Trophoblast cell (in vitro differentiated cells and primary cell): ENCODE measurements at regions not wholly inside any gene's neighbourhood (a gene's known extent, or its start where the extent isn't known, plus 50 kb on each side); places are given as distances from the start of the nearest gene placed in this dataset.

Experiments
- DNase-seq, 2 donors: peaks; one replicate each; pipeline ENCODE4 v3.0.0-alpha.2; 2016
- H2AFZ ChIP-seq: 2 replicates; pipeline ENCODE4 v1.6.1; 2013; ENCODE audit warnings: low read length, moderate library complexity, mild to moderate bottlenecking; ENCODE audit not compliant: insufficient read depth, poor library complexity
- H2AK5ac ChIP-seq: 2 replicates; pipeline ENCODE4 v1.6.1; 2013; ENCODE audit warnings: mild to moderate bottlenecking, low read length
- H2BK120ac ChIP-seq: 2 replicates; pipeline ENCODE4 v1.6.1; 2013; ENCODE audit warnings: low read length, mild to moderate bottlenecking, moderate library complexity; ENCODE audit not compliant: insufficient read depth, poor library complexity
- H2BK12ac ChIP-seq: 2 replicates; pipeline ENCODE4 v1.6.1; 2013; ENCODE audit warnings: mild to moderate bottlenecking, low read length, moderate library complexity
- H2BK5ac ChIP-seq: 2 replicates; pipeline ENCODE4 v1.6.1; 2013; ENCODE audit warnings: low read length, low read depth, moderate library complexity, mild to moderate bottlenecking; ENCODE audit not compliant: poor library complexity
- H3K14ac ChIP-seq: 2 replicates; pipeline ENCODE4 v1.6.1; 2013; ENCODE audit warnings: mild to moderate bottlenecking, low read length
- H3K18ac ChIP-seq: 2 replicates; pipeline ENCODE4 v1.6.1; 2013; ENCODE audit warnings: mild to moderate bottlenecking, low read length
- H3K23ac ChIP-seq: 2 replicates; pipeline ENCODE4 v1.6.1; 2013; ENCODE audit warnings: low read length
- H3K27ac ChIP-seq: 2 replicates; pipeline ENCODE4 v1.5.1; 2013; ENCODE audit warnings: low read depth, mild to moderate bottlenecking, inconsistent platforms, low read length, moderate library complexity
- H3K27me3 ChIP-seq: 2 replicates; pipeline ENCODE4 v1.6.1; 2013; ENCODE audit warnings: inconsistent platforms, mild to moderate bottlenecking, low read length, moderate library complexity; ENCODE audit not compliant: insufficient read depth
- H3K36me3 ChIP-seq, 2 experiments: 1 replicate in 1 of 2; 2 replicates in 1 of 2; pipeline ENCODE4 v1.6.1; 2013; ENCODE audit warnings: low read length in 2 of 2, mild to moderate bottlenecking in 2 of 2, moderate library complexity in 1 of 2; ENCODE audit not compliant: insufficient read depth in 2 of 2, control insufficient read depth in 1 of 2
- H3K4ac ChIP-seq: 2 replicates; pipeline ENCODE4 v1.6.1; 2013; ENCODE audit warnings: low read depth, mild to moderate bottlenecking, low read length, moderate library complexity
- H3K4me1 ChIP-seq, 2 experiments: 1 replicate in 1 of 2; 2 replicates in 1 of 2; pipeline ENCODE4 v1.6.1; 2013; ENCODE audit warnings: low read length in 2 of 2, mild to moderate bottlenecking in 2 of 2, moderate library complexity in 1 of 2; ENCODE audit not compliant: insufficient read depth in 2 of 2, control insufficient read depth in 1 of 2
- H3K4me2 ChIP-seq: 2 replicates; pipeline ENCODE4 v1.6.1; 2013; ENCODE audit warnings: inconsistent platforms, mild to moderate bottlenecking, low read length, moderate library complexity
- H3K4me3 ChIP-seq: 2 replicates; pipeline ENCODE4 v1.5.1; 2013; ENCODE audit warnings: mild to moderate bottlenecking, low read depth, low read length, inconsistent platforms
- H3K79me1 ChIP-seq: one replicate; pipeline ENCODE4 v1.6.1; 2013; ENCODE audit warnings: low read length
- H3K79me2 ChIP-seq: 2 replicates; pipeline ENCODE4 v1.6.1; 2013; ENCODE audit warnings: low read length, mild to moderate bottlenecking; ENCODE audit not compliant: control insufficient read depth, insufficient read depth, poor library complexity
- H3K9ac ChIP-seq: 2 replicates; pipeline ENCODE4 v1.6.1; 2013; ENCODE audit warnings: mild to moderate bottlenecking, low read length
- H3K9me3 ChIP-seq: 2 replicates; pipeline ENCODE4 v1.6.1; 2013; ENCODE audit warnings: low read depth, mild to moderate bottlenecking, control low read depth, inconsistent platforms, low read length; ENCODE audit not compliant: insufficient read depth
- H4K12ac ChIP-seq: 2 replicates; pipeline ENCODE4 v1.6.1; 2013; ENCODE audit warnings: low read depth, mild to moderate bottlenecking, low read length, moderate library complexity
- H4K8ac ChIP-seq: 2 replicates; pipeline ENCODE4 v1.6.1; 2013; ENCODE audit warnings: low read depth, mild to moderate bottlenecking, low read length, moderate library complexity
- H4K91ac ChIP-seq: one replicate; pipeline ENCODE4 v1.6.1; 2013; ENCODE audit warnings: low read depth, mild to moderate bottlenecking, low read length, moderate library complexity
- WGBS: extraction: QIAGEN DNeasy Blood & Tissue Kit; methylation state at CpG from one replicate; pipeline ENCODE4 v1.1.7; 2013; ENCODE audit warnings: missing lambda C conversion rate; ENCODE audit not compliant: insufficient read length, insufficient coverage; ENCODE audit errors: extremely low coverage; 5-methylcytosine and 5-hydroxymethylcytosine counted together

DNA sequence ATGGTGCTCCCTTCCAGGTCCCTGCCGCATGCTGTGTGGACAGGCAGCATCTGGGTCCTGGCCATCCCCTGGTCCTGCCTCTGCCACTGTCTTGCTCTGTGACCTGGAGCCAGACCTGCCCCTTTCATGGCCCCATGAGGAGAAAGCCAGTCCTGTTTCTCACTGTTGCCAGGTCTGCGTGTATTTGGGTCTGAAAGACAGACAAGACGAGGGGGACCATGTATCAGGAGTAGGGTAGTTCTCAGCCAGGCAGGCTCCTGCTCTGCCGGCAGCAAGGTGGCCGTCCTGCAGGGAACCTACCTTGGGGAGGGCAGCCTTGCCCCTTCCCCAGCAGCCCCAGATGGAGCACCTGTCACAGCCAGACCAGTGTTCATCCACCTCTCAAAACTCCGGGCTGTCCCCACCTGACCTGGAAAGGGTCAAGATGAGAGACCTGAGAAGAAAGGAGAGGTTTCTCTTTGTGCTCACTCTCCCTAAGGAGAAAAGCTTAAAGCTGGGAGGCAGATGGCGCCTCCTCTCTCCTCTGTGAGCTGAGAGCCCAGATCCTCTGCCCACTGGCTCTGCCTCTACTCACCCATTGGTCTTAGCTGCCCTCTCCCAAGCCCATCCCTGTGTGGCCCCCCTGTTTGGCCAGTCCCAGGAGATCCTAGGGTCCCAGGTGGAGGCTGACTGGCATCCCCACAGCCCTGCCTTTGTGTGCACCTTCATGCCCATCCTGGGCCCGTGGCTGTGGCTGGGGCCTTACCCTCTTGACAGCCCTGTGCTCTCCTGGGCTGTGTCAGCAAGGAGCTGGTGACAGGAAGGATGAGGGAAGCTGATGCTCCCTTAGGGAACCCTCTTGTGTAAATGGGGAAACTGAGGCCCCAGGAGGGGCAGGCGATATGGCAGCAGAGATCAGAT, 116.1 kb upstream of the PCBD1 start:
- no peak overlapping the region for H4K91ac ChIP-seq
- DNase-seq: no peak
- no CpG with 5 or more reads among the region's 9 CpGs for WGBS

DNA sequence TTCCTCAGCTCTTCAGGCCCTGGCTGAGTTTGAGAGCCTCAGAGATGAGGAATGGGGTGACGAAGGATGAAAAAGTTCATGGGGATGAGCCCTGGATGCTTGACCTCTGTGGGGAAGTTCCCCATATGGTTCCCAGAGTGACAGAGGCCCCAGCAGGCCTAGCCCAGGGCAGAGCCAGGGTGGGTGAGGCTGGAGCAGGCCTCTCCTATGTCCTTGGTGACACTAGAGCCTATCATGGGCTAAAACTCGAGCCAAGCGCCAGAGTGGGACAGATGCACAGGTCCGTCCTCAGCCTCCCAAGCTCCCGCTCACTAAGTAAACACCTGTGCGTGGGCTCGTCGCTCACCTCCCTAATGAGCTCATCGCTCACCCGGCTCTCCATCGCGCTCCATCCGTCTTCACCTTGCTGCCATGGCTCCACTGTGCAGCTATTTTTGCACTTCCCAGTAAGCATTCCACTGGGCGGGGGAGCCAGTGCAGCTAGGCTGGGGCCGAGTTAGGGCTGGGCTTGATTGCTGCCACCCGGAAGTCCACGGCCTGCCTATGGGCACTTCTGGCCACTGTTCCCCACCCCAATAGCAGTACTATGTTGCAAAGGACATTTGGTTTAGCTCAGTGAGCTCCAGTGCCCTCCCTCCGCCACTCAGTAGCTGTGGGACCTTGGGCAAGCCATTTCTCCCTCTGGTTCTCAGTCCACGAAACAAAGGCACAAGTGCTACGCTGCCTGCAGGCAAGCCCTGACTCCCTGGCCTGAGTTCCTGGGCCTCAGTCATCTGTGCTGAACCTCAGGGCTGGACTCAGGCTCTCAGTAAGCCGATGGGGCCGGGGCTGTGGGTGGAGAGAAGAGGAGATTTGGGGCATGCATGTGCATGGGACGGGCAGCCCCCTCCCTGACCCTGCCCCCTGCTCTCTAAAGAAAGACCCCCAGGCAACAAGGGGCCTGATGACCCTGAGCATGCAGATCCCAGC, 117.3 kb upstream of the PCBD1 start:
- no peaks in the 10 kb centered on the region for H3K27me3 ChIP-seq
- H4K8ac ChIP-seq: no peak overlapping the region
- H3K79me1 ChIP-seq: no peaks in the 10 kb centered on the region
- H3K9ac ChIP-seq: no peak overlapping the region
- H3K18ac ChIP-seq: no peak overlapping the region
- H3K36me3 ChIP-seq: no peaks in the 10 kb centered on the region
- H3K79me2 ChIP-seq: no peaks in the 10 kb centered on the region
- no peak overlapping the region for H2BK5ac ChIP-seq
- no peak overlapping the region for H2BK12ac ChIP-seq
- H3K4me1 ChIP-seq: no peaks in the 10 kb centered on the region
- H2AK5ac ChIP-seq: no peak overlapping the region
- no peak overlapping the region for H3K27ac ChIP-seq
- no peak overlapping the region for H3K14ac ChIP-seq
- no peak overlapping the region for H4K12ac ChIP-seq
- H3K4me3 ChIP-seq: no peak overlapping the region
- H3K23ac ChIP-seq: no peak overlapping the region
- H3K9me3 ChIP-seq: peaks cover 4% of the 10 kb centered on the region
- no peak for DNase-seq
- no peak overlapping the region for H3K4ac ChIP-seq
- no peak overlapping the region for H4K91ac ChIP-seq
- no CpG with 5 or more reads among the region's 23 CpGs for WGBS
- H3K4me2 ChIP-seq: no peak overlapping the region
- no peak overlapping the region for H2BK120ac ChIP-seq
- no peak overlapping the region for H2AFZ ChIP-seq

More for the DNA sequence above, 116.1 kb upstream of the PCBD1 start:
- Histone ChIP-seq H3K36me3 (no peaks in the 10 kb centered on the region), H3K27ac (no peak overlapping the region), H3K4me1 (no peaks in the 10 kb centered on the region), H3K9me3 (peaks cover 7% of the 10 kb centered on the region), H2BK5ac (no peak overlapping the region), H3K4me2 (no peak overlapping the region), H4K12ac (no peak overlapping the region), H3K79me2 (no peaks in the 10 kb centered on the region), H3K23ac (no peak overlapping the region), H4K8ac (no peak overlapping the region), H3K14ac (no peak overlapping the region), H3K18ac (no peak overlapping the region), H3K4me3 (no peak overlapping the region), H3K9ac (no peak overlapping the region), H3K27me3 (no peaks in the 10 kb centered on the region), H3K4ac (no peak overlapping the region), H3K79me1 (no peaks in the 10 kb centered on the region), H2BK120ac (no peak overlapping the region), H2AFZ (no peak overlapping the region), H2BK12ac (no peak overlapping the region), H2AK5ac (no peak overlapping the region)

DNA sequence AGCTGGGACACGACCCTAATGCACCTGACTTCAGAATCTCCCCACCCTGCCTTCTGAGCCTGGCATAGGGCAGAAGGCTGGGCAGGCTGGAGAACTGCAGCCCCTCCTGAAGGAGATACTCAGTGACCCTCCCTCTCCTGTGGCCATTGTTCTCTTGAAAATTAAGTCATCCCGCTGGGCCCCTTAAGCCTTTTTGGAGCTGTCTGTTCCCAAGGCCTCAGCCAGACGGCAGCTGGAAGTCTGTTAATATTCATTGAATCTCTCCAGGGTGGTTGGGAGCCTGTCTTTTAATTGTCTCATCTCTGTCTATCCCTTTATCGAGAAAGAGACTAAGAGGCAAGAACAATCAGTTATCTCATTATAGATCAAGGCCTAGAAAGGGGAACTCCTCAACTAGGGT, 118.1 kb upstream of the PCBD1 start:
- no peak overlapping the region for H4K12ac ChIP-seq

DNA sequence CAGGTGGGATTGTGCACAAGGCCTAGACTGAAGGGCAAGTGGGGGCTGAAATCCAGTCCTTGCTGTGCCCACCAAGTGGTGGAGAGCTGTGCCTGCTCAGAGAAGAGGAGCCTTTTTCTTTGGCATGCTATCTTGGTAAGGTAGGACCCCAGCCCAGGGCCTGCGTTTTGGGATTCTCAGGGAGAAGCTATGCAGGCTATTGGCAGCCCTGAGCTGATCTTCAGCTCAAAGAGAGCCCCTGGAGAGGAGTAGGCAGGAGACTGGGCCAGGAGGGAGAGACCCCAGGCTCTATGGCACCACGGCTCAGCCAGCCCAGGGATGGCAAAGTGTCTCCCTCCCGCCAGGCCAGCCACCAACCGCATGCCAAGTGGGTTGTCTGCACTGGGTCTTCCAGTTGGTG, 119.2 kb upstream of the PCBD1 start:
- Histone ChIP-seq H3K4me3 (no peak overlapping the region), H3K27me3 (no peaks in the 10 kb centered on the region), H3K79me2 (no peaks in the 10 kb centered on the region), H3K4me2 (no peak overlapping the region), H2AFZ (no peak overlapping the region), H3K4ac (no peak overlapping the region), H3K18ac (no peak overlapping the region), H2BK12ac (no peak overlapping the region), H3K79me1 (no peaks in the 10 kb centered on the region), H3K14ac (no peak overlapping the region), H3K27ac (no peak overlapping the region), H3K9ac (no peak overlapping the region), H4K12ac (no peak overlapping the region), H2BK120ac (no peak overlapping the region), H2AK5ac (no peak overlapping the region), H3K36me3 (no peaks in the 10 kb centered on the region), H4K91ac (no peak overlapping the region), H2BK5ac (no peak overlapping the region), H3K23ac (no peak overlapping the region), H3K4me1 (no peaks in the 10 kb centered on the region), H3K9me3 (no peaks in the 10 kb centered on the region), H4K8ac (no peak overlapping the region)
- no peak for DNase-seq
- no CpG with 5 or more reads among the region's 4 CpGs for WGBS

More for the DNA sequence above, 118.1 kb upstream of the PCBD1 start:
- Histone ChIP-seq H3K79me1 (no peaks in the 10 kb centered on the region), H3K4me1 (no peaks in the 10 kb centered on the region), H2BK120ac (no peak overlapping the region), H3K27ac (no peak overlapping the region), H3K9me3 (no peaks in the 10 kb centered on the region), H2AFZ (no peak overlapping the region), H3K23ac (no peak overlapping the region), H3K4me3 (no peak overlapping the region), H4K91ac (no peak overlapping the region), H3K36me3 (no peaks in the 10 kb centered on the region), H3K18ac (no peak overlapping the region), H4K8ac (no peak overlapping the region), H2BK5ac (no peak overlapping the region), H3K79me2 (no peaks in the 10 kb centered on the region), H3K9ac (no peak overlapping the region), H3K27me3 (no peaks in the 10 kb centered on the region), H3K4ac (no peak overlapping the region), H3K14ac (no peak overlapping the region), H2AK5ac (no peak overlapping the region), H3K4me2 (no peak overlapping the region), H2BK12ac (no peak overlapping the region)
- no CpG with 5 or more reads among the region's 4 CpGs for WGBS
- no peak for DNase-seq
